HEK293T (cell line): ENCODE measurements at regions not wholly inside any gene's neighbourhood (a gene's known extent, or its start where the extent isn't known, plus 50 kb on each side); places are given as distances from the start of the nearest gene placed in this dataset.
"Not testable (repeated sequence)": the region's sequence is repeated elsewhere in the genome, so short reads cannot be mapped to it uniquely, and the experiment has no call there.

Experiments used
- CTCF ChIA-PET: fragments of 350-600 bp; formaldehyde crosslinking; extraction: SDS; loops from one replicate; lab custom pipeline; 2021; ENCODE audit warnings: antibody characterized with exemption, inconsistent platforms; lab: Yijun Ruan, JAX
- POLR2A ChIA-PET: fragments of 350-600 bp; formaldehyde crosslinking; extraction: SDS; loops from one replicate; lab custom pipeline; 2020; ENCODE audit warnings: antibody characterized with exemption, inconsistent platforms; lab: Yijun Ruan, JAX
- DNase-seq: peaks from one replicate; pipeline ENCODE4 v3.0.0; 2012; ENCODE audit warnings: mixed read lengths; ENCODE audit errors: extremely low spot score
- ARNT ChIP-seq: fragments of 450-650 bp; IDR thresholded peaks from 2 replicates; pipeline ENCODE4 v1.6.1; 2017; ENCODE audit warnings: mild to moderate bottlenecking
- BHLHE40 ChIP-seq: fragments of 450-650 bp; IDR thresholded peaks from 2 replicates; pipeline ENCODE4 v1.6.1; 2016; ENCODE audit warnings: mild to moderate bottlenecking, moderate library complexity, borderline replicate concordance
- CTBP1 ChIP-seq: fragments of 450-650 bp; IDR thresholded peaks from 2 replicates; pipeline ENCODE4 v1.6.1; 2016; ENCODE audit warnings: borderline replicate concordance
- ELF4 ChIP-seq: fragments of 450-650 bp; IDR thresholded peaks from 2 replicates; pipeline ENCODE4 v1.6.1; 2017; ENCODE audit warnings: antibody characterized with exemption
- FOXA1 ChIP-seq: fragments of 450-650 bp; IDR thresholded peaks from 2 replicates; pipeline ENCODE4 v1.6.1; 2016; ENCODE audit warnings: mild to moderate bottlenecking
- FOXK2 ChIP-seq: fragments of 450-650 bp; IDR thresholded peaks from 2 replicates; pipeline ENCODE4 v1.6.1; 2016; ENCODE audit warnings: mild to moderate bottlenecking
- FOXM1 ChIP-seq: fragments of 450-650 bp; IDR thresholded peaks from 2 replicates; pipeline ENCODE4 v1.6.1; 2017; ENCODE audit warnings: mild to moderate bottlenecking, borderline replicate concordance
- HDGF ChIP-seq: fragments of 450-650 bp; IDR thresholded peaks from 2 replicates; pipeline ENCODE4 v1.6.1; 2017; ENCODE audit warnings: antibody characterized with exemption, borderline replicate concordance
- L3MBTL2 ChIP-seq: fragments of 450-650 bp; conservative IDR thresholded peaks from 2 replicates; pipeline ENCODE4 v1.6.1; 2016; ENCODE audit warnings: mild to moderate bottlenecking
- LEF1 ChIP-seq: fragments of 450-650 bp; IDR thresholded peaks from 2 replicates; pipeline ENCODE4 v1.6.1; 2017; ENCODE audit warnings: mild to moderate bottlenecking, borderline replicate concordance
- NFRKB ChIP-seq: fragments of 450-650 bp; IDR thresholded peaks from 2 replicates; pipeline ENCODE4 v1.6.1; 2016; ENCODE audit warnings: mild to moderate bottlenecking, moderate library complexity
- PKNOX1 ChIP-seq: fragments of 450-650 bp; IDR thresholded peaks from 2 replicates; pipeline ENCODE4 v1.6.1; 2016
- SP1 ChIP-seq: fragments of 450-650 bp; IDR thresholded peaks from 2 replicates; pipeline ENCODE4 v1.6.1; 2017
- SUZ12 ChIP-seq: fragments of 450-650 bp; IDR thresholded peaks from 2 replicates; pipeline ENCODE4 v1.6.1; 2016; ENCODE audit warnings: mild to moderate bottlenecking
- TARDBP ChIP-seq: fragments of 450-650 bp; IDR thresholded peaks from 2 replicates; pipeline ENCODE4 v1.6.1; 2016
- ZNF384 ChIP-seq: fragments of 450-650 bp; IDR thresholded peaks from 2 replicates; pipeline ENCODE4 v1.6.1; 2016

GRCh38 chr14:80017795-80018194, 193.5 kb downstream of the DIO2 start:
- DNase-seq = no peak
- TF ChIP-seq SUZ12 (no peak), L3MBTL2 (no peak)
- ChIA-PET CTCF (no interaction called here), POLR2A (no interaction called here)

GRCh38 chr14:80010245-80010644, 201.1 kb downstream of the DIO2 start:
- DNase-seq, POLR2A ChIA-PET, CTCF ChIA-PET: not testable (repeated sequence)

- ChIA-PET CTCF (no interaction called here), POLR2A (no interaction called here)
- TF ChIP-seq FOXM1 (no peak), FOXA1 (no peak), L3MBTL2 (no peak), PKNOX1 (no peak), NFRKB (no peak), ELF4 (no peak), BHLHE40 (no peak), TARDBP (no peak), ZNF384 (no peak), SP1 (no peak), ARNT (no peak), HDGF (no peak), SUZ12 (no peak), LEF1 (no peak), FOXK2 (no peak)
- DNase-seq = no peak
Observed at GRCh38 chr14:80005561-80005960, 205.7 kb downstream of the DIO2 start.

GRCh38 chr14:80004871-80005270, 206.4 kb downstream of the DIO2 start:
- no peak for DNase-seq
- TF ChIP-seq PKNOX1 (no peak), TARDBP (no peak)
- ChIA-PET POLR2A (no interaction called here), CTCF (no interaction called here)

GRCh38 chr14:80003138-80003537, 208.2 kb downstream of the DIO2 start:
- ChIA-PET CTCF (no interaction called here), POLR2A (no interaction called here)
- no peak for TF ChIP-seq NFRKB
- no peak for TF ChIP-seq PKNOX1
- TF ChIP-seq SP1 = no peak
- no peak for TF ChIP-seq ELF4
- TF ChIP-seq SUZ12 = no peak
- no peak for TF ChIP-seq FOXM1
- no peak for TF ChIP-seq ARNT
- TF ChIP-seq FOXA1 = no peak
- DNase-seq = no peak

- ChIA-PET POLR2A (no interaction called here), CTCF (interaction anchor here (0.6 kb wide), 1 partner anchor 241 kb away, joined by 8 read pairs; no protein-coding TSS in a partner anchor)
- no peak for DNase-seq
- no peak for TF ChIP-seq NFRKB
- no peak for TF ChIP-seq SP1
- TF ChIP-seq LEF1 = no peak
- no peak for TF ChIP-seq TARDBP
- no peak for TF ChIP-seq L3MBTL2
- TF ChIP-seq ZNF384 = no peak
- TF ChIP-seq ARNT = no peak
- no peak for TF ChIP-seq ELF4
- no peak for TF ChIP-seq BHLHE40
- TF ChIP-seq PKNOX1 = no peak
- TF ChIP-seq FOXM1 = no peak
- no peak for TF ChIP-seq HDGF
- TF ChIP-seq FOXK2 = no peak
- TF ChIP-seq CTBP1 = no peak
- no peak for TF ChIP-seq FOXA1
- no peak for TF ChIP-seq SUZ12
Observed at GRCh38 chr14:79997509-79998208, 213.6 kb downstream of the DIO2 start.
